ENCODE measurements at regions not wholly inside any gene's neighbourhood (a gene's known extent, or its start where the extent isn't known, plus 50 kb on each side); places are given as distances from the start of the nearest gene placed in this dataset.
"Not testable (repeated sequence)": the region's sequence is repeated elsewhere in the genome, so short reads cannot be mapped to it uniquely, and the experiment has no call there.

DNA sequence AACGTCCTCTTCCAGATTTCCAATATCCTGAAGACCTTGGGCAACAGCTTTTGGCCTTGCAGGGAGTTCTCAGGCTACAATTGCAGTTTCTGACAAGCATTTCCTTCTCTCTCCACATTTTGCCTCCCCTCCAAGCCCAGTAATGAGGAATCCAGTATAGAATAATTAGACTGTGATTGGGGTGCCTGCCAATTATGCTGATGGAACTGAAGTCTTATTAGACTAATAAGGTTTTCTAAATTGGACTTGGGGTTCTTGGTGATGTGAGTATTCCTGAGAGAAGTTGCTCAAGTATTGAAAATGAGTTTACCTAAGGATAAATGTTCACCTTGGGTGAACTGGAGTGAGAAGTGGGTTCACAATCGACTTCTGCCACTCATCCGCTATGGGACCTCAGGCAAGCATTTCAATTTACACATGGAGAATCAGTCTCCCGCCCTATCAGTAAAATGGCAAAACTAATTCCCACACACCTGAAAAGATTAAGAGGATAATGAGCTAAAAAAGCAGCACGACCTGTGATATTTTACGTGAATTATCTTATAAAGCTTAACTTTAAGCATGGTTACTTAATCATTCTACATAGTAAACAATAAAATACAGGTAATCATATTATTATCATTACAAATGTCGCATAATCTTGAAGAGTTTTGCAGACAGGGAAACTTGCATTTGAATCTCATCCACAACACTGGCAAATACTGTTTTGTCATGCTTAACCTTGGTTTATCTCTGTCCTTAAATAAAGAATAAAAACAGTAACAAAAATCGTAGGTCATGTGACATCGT lies 628.0 kb downstream of the TMEM114 start:
- no peak for DNase-seq

DNA sequence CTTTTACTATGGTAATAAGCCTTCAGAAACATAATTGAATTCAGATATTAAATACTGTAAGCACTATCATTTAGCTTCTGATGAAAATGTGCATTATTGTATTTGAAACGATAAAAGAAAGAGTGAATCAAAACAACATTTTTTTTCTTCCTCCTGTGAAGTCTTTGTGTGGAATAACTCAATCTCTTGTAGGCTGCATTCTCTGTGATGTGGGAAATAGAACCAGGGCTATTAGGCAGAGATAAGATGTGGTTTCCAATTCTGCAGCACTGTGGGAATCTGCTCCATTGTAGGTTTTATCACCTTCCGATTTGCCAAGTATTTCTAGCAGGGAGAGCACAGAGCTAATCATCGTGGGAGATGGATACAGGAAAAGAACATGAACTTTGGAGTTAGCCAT lies 624.5 kb downstream of the RBFOX1 start:
- no peak for DNase-seq

DNA sequence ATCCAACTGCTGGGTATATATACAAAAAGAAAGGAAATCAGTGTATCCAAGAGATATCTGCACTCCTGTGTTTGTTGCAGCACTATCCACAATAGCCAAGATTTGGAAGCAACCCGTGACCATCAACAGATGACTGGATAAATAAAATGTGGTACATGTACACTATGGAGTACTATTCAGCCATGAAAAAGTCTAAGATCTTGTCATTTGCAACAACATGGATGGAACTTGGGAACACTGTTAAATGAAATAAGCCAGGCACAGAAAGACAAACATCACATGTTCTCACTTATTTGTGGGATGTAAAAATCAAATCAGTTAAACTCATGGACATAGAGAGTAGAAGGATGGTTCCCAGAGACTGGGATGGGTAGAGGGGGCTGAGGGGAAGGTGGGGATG lies 620.7 kb downstream of the RBFOX1 start:
- DNase-seq: no peak

DNA sequence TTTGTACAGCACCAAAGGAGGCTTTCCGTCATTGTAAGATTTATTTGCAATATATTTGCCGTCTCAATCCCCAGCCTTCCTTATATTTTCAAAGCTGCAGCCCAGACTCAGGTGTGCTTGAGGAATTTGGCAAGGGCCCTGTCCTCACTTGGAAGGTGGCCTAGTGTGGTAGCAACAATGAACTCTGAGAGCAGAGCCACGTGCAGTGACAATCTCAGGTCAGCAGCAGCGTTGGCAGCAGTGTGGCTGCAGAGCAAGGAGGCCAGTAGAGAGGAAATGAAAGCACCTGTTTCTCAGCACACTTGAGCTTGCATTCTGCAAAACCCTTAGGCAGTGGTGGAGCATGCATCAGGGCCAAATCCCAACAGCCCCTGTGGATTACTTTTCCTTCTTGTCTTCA lies 613.5 kb downstream of the RBFOX1 start:
- DNase-seq: no peak

DNA sequence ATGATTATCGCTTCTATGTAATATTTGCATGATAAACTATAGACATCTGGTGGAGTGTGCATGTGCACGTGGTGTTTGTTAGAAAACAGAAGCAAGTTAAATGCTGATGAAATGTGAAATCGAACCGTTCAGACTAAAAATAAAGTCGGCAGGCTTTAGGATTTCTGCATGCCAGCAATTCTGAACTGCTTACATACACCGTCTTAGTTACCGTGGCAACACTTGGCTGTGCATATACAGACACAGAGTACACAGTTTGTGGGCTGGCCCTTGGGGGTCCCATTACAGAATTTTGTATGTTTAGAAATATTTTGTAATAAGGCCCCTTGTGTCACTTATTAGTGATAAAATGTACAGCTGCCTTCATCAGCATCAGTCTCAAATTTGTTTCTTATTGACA lies 605.5 kb downstream of the RBFOX1 start:
- peak; percentile 43 for DNase-seq

DNA sequence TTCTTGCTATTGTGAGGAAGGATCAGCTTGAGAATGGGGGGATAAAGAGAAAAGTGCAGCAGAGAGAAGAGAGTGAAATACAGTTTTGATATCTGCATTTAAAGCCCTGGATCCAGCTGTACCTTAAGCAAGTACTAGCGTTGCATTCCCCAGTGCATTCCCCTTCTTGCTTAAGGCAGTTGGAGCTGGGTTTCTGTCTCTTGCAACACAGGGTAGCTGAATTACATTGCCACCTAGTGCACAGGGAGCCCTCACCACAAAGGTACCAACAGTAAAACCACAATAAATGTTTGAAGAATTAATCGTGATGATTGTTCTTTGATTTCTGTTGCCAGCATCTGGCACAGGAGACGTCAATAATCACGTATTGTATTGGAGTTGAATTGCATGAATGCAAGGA lies 588.7 kb downstream of the RBFOX1 start:
- no peak for DNase-seq

DNA sequence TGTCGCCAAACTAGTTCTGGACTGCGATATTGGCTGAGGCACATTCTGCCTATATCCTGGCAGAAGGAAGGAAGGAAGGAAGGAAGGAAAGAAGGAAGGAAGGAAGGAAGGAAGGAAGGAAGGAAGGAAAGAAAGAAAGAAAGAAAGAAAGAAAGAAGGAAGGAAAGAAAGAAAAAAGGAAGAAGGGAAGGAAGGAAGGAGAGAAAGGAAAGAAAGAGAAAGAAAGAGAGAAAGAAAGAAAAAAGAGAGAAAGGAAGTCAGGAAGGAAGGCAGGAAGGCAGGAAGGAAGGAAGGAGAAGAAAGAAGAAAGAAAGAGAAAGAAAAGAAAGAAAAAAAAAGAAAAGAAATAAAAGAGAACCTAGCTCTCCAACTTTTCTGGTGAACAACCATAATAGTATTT lies 587.1 kb downstream of the RBFOX1 start:
- DNase-seq: no peak

DNA sequence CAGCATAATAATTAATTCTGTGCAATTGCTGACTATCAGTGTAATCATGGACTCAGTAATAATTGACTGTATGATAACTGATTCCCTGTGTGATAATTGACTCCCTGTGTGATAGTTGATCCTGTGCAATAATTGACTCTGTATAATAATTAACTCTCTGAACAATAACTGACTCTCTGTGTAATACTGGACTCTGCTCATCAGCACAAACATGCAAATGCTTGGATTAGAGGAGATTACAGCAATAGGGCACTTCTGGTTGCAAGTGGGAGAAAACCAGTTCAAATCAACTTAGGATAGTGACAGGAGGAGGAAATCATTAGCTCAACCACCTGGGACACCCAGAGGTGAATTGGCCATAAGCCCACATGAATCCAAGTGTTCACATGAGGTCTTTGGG lies 582.1 kb downstream of the RBFOX1 start:
- no peak for DNase-seq

DNA sequence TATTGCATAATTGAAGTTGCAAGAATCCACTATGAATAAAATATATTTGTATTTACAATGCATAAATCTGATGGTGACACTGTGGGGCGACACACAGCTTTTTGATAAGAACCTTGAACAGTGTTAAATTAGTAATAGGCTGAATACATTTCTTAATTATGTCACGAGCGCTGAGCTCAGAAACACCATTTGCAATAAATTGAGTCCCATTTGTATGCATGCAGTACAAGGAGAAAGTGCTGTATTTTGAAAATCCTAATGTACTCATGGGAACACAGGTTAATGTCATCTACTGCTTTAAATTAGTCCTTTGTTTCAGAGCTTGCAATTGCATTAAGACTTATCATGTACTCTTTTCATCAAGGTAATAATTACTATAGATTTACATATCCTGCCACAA lies 579.5 kb downstream of the RBFOX1 start:
- DNase-seq: no peak

DNA sequence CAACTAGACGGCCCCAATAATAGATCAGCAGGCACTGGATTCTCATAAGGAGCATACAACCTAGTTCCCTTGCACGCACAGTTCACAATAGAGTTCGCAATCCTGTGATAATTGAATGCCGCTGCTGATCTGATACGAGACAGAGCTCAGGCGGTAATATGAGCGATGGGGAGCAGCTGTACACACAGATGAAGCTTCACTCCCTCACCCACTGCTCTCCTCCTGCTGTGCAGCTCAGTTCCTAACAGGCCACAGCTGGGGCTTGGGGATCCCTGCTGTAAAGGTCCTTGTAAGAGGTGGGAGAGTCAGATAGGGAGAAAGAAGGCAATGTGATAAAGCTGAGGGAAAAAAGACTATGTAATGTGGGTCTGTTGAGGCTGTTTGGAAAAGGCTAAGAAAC lies 577.5 kb downstream of the RBFOX1 start:
- DNase-seq: no peak

DNA sequence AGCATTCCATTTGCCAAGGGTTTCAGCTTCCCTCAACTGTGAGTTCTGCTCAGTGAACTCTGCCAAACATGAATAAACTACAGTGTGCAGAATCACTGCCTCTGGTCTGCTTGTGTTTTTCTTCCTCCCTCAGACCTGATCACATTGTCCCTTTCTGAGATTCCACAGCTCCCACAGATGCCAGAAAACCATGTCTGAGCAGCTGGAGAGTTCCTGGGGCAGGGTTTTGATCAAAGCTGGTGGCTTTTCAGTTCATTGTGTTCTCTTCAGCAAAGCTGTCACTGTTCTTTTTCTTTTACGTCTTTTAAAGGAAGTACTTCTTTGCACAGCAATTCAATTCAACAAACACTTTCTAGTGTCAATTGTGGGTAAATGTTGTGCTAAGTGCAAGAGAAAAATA lies 555.8 kb downstream of the RBFOX1 start:
- no peak for DNase-seq

DNA sequence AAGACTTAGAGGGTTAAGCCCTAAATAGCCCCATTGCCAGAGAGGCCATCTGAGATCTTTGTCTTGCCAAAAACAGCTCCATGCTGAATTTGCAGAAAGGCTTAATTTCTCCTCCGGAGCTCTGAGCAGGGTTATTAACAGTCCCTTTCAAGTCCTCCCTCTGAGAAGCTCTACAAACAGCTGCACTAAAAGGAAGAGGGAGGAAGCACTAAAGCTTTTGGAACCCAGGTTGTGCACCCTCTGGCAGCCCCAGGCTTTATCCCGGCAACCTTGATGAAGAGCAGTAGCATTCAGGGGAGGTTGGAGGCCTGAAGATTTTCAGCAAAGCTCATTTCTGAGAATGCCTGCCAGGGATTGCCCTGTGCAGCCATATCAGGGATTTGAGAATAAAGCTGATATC lies 554.7 kb downstream of the RBFOX1 start:
- DNase-seq: no peak

DNA sequence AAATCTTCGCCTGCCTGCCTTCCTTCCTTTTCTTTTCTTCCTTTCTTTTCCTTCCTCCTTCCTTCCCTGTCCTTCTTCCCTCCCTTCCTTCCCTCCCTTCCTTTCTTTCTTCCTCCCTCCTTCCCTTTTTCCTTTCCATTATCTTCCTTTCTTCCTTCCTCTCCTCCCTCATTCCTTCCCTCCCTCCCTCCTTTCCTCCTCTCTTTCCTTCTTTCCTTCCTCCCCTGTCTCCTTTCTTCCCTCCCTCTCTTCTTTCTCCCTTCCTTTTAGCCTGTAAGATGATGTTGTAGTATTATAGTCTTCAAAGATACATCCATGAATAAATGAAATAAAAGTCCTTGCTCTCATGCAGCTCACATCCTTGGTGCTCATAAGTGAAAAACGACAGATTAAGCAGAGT lies 539.3 kb downstream of the RBFOX1 start:
- no peak for DNase-seq

DNA sequence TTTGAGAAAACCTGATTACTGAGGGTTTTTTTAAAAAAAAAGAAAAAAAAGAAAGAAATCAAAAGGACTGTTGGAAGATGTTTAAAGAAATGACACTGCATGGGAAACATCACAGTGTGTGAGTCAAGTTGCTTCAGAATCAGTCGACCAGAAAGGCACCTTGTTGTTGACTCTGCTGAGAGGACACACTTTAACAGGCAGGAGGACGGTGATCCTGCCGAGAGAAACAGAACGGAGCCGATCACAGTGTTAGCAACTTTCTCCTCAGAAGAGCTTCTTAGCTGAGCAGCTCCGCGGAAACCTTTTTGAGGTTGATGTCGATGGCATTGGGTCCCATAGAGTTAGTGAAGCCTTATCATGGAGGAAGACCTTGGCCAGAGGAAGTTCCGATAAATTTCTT lies 538.7 kb downstream of the RBFOX1 start:
- no peak for DNase-seq

DNA sequence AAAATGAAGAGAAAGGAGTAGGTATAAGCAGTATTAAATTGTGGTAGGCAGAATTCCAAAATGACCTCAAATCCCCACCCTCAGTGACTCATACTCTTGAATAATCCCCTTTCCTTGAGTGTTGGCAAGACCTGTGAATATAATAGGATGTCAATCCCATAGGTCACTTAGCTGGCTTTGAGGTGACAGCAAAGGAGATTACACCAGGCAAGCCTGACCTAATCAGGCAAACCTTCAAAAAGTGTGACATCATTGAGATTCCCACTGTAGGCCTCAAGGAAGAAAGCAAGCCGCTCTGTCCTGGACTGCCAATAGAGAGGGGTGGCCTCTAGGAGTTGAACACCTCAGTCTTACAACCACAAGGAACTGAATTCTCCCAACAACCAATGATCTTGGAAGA lies 535.2 kb downstream of the RBFOX1 start:
- no peak for DNase-seq

DNA sequence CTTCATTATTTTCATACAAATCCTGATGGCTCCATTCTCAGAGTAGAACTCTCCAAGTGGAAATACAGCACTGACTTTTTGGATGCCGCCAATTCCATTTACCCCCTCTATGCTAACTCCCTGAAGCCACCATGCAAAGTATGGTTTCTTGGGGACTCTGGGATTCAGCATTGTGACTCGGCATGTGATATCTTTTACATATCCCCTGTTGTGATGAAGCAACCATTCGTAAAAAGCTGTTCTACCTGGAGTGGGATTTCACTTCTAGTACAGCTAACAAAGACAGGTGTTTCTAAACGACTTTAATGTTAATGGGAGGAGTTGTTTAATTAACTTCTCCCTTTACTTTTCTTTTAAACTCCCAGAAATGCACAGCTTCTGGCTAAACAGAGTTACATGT lies 533.5 kb downstream of the RBFOX1 start:
- no peak for DNase-seq

DNA sequence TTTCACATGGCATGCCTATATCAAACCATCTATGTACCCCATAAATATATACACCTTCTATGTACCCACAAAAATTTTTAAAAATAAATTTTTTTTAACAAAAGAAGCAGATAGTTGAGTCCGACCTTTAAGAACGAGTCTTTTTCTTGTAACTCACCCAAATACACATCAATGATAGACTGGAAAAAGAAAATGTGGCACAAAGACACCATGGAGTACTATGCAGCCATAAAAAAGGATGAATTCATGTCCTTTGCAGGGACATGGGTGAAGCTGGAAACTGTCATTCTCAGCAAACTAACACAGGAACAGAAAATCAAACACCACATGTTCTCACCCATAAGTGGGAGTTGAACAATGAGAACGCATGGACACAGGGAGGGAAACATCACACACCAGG lies 532.7 kb downstream of the RBFOX1 start:
- DNase-seq: not testable (repeated sequence)

DNA sequence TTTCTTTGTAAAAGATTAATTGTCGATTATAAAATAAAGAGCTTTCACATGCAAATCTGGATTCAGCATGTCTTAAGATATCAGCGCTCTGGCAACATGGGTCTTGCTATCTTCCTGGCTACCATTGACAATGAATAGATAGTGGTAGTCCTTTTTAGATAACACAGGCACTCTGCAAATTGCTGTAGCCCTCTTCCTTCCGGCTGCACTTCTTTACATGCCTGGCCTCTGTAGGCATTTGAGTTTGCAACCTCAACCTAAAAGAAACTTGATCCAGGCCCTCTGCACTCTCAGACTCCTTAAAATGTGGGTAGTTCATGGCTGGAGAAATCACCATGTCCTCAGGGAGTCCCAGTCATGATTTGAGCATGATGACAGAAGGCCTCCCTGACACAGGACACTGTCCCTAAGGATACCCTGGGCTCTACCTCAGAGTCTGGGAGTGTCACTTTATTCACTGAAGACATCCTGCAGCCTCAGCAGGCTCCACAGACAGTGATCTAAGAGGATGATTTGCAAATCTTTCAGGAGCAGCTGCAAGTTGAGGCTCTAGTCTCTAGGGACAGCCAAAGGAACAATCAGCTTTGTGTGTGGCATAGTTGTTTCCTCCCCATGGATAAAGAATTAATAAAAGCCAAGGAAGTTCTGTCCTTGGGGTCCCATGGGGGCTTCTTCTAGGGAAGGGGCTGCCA lies 529.4 kb downstream of the RBFOX1 start:
- DNase-seq: no peak

DNA sequence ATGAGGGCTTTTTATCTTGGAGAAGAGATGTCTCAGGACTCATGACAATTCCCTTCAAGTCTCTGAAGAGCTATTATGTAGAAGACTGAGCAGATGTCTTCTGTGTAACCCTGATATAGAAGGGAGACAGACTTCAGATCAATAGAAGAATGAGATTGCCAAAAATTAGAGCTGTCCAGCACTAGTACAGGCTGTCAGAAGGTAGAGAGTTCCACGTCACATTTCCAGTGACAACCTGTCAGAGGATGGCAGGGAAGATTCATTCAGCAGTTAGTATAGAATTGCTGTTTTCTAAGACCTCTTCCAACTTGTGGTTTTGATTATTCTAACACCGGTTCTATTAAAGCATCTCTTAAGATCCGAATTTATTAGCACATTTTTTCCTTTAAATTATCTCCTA lies 520.6 kb downstream of the RBFOX1 start:
- DNase-seq: no peak

DNA sequence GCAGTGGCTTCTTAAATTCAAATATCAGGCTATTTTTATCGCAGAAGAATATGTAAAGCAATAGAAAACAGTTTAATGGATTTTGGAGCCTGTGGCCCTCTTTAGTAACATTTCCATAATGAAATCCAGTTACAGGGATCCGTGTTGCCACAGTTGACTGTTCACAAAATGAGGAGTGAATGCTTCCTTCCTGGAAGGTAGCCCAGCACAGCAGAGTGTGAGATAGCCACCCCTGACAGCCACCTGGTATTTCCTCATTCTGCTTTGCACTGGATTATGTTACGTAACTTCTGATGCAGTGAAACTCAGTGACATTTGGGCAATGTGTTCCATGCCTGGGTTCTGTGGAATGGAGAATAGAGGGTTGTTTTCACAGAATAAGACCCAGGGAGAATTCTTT lies 517.2 kb downstream of the RBFOX1 start:
- DNase-seq: no peak

DNA sequence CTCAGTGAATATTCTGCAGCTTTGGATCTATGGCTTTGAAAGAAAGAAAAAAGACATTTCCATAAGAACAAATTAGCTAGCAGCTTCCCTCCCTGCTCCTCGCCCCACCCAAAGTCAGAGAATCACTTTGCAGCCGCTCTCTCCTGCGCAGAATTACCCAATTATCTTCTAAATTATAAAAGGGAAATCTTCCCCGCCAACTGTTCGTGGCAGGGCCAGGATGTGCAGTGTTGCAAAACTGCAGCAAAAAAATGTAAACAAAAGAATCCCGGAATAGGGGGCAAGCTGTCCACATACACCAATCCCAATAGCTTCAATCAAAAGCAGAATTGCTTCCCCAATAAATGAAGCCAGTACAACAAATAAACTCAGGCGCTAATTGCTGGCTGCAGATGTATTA lies 510.6 kb downstream of the RBFOX1 start:
- no peak for DNase-seq

DNA sequence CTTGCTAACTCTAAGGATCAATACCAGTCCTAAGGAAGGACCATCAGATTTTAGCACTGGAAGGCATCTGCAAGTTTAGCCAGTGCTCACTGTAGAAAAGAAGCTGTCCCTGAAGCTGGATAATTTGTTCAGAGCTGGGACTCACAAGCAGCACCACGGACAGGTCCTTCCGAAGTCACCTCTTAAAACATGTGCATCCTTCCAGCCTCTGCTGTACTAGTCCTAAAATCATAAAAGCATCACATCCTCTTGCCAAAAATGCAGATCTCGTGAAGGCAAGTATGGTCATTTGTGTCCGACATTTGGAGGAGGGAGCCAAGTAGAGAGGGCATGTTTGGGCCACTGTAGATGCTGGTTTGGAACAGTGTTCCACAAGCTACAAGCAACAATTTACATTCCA lies 506.9 kb downstream of the RBFOX1 start:
- no peak for DNase-seq

DNA sequence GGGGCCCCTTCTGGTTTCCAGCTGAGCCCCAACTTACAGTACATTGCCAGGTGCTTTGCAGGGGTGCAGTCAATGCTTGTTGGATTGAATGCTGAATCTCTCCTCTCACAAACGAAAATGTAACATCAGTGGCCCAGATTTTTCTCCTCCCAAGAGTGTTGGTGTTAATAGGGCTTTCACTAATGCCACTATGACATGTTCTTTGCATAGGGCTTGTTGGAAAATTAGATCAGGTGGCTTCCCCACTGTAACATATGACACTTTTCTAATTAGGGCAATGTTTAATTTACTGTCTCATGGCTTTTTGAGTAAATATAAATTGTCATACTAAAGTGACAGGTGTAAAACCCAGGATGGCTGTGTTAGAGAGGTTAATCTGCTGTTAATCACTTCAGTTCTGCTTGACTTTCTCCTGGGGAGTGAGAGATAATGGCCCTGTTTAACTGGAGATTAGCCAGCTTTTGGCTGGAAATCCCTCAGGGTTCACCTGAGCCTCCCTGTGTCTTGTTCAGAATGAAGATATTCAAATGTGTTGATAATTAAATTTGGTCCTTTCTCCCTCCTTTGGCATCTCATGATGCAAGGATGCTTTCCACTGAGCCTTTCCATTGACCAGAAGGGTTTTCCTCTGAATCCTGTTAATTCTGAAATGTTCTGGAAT lies 502.3 kb downstream of the RBFOX1 start:
- no peak for DNase-seq

DNA sequence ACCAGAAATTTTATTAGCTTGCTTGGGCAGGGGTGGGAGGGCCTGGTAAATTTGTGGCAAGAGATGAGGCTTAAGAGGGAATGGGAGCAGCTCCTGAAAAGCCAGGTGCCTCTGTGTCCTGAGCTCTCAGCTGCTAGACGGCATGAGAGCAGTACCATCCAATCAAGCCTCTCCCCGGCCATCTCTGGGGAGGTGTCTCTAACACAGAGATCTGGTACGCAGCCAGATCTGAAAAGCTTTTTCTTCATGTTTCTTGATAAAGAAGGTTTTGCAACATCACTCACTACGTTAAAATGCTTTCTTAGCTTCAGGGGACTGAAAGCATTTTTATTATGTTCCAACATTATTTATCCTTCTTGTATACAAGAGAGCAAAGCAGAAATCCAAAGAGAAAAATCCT lies 488.2 kb downstream of the RBFOX1 start:
- DNase-seq: no peak

All from skin of body (tissue), 1 donor.